GM23338 (cell line): ENCODE measurements at regions not wholly inside any gene's neighbourhood (a gene's known extent, or its start where the extent isn't known, plus 50 kb on each side); places are given as distances from the start of the nearest gene placed in this dataset.

Source experiments
- CREB1 ChIP-seq: fragments of 250-450 bp; sonication (Bioruptor Pico); IDR thresholded peaks from 2 replicates; pipeline ENCODE4 v1.5.0; 2020; ENCODE audit warnings: low read depth, mild to moderate bottlenecking, moderate library complexity
- CTCF ChIP-seq, 2 experiments: fragments of 200-600 bp in 1 of 2; sonication (generic) in 1 of 2; conservative IDR thresholded peaks; 2 replicates each; pipeline versions ENCODE4 v1.5.1 to v1.6.1; 2016 to 2017; ENCODE audit warnings: antibody characterized with exemption in 2 of 2, low read depth in 2 of 2, mild to moderate bottlenecking in 2 of 2, moderate library complexity in 1 of 2
- EZH2 ChIP-seq: fragments of 200-600 bp; sonication (generic); IDR thresholded peaks from one replicate; pipeline ENCODE4 v1.8.0; 2017; ENCODE audit warnings: antibody characterized with exemption, mild to moderate bottlenecking, low read depth; ENCODE audit not compliant: unreplicated experiment
- EZH2phosphoT487 ChIP-seq: fragments of 200-600 bp; sonication (generic); IDR thresholded peaks from one replicate; pipeline ENCODE4 v1.8.1; 2018; ENCODE audit warnings: antibody characterized with exemption; ENCODE audit not compliant: unreplicated experiment
- JUNB ChIP-seq: IDR thresholded peaks from one replicate; pipeline ENCODE4 v1.6.1; 2016; ENCODE audit warnings: antibody characterized with exemption; ENCODE audit not compliant: unreplicated experiment
- POLR2AphosphoS5 ChIP-seq: IDR thresholded peaks from 2 replicates; pipeline ENCODE4 v1.6.1; 2016; ENCODE audit warnings: antibody characterized with exemption, low read depth
- STAT1 ChIP-seq: IDR thresholded peaks from one replicate; pipeline ENCODE4 v1.6.1; 2016; ENCODE audit warnings: antibody characterized with exemption; ENCODE audit not compliant: unreplicated experiment
- TF ChIP-seq, protein P1 (sequence below): IDR thresholded peaks from one replicate; pipeline ENCODE4 v1.6.1; 2018; ENCODE audit warnings: antibody characterized with exemption; ENCODE audit not compliant: unreplicated experiment

- no peak for TF ChIP-seq CTCF (conservative IDR thresholded peaks at IDR 0.05; ENCODE audit: low read depth in 2 of 2)
- TF ChIP-seq EZH2, result no peak
- TF ChIP-seq STAT1, result no peak
- TF ChIP-seq, protein P1, sequence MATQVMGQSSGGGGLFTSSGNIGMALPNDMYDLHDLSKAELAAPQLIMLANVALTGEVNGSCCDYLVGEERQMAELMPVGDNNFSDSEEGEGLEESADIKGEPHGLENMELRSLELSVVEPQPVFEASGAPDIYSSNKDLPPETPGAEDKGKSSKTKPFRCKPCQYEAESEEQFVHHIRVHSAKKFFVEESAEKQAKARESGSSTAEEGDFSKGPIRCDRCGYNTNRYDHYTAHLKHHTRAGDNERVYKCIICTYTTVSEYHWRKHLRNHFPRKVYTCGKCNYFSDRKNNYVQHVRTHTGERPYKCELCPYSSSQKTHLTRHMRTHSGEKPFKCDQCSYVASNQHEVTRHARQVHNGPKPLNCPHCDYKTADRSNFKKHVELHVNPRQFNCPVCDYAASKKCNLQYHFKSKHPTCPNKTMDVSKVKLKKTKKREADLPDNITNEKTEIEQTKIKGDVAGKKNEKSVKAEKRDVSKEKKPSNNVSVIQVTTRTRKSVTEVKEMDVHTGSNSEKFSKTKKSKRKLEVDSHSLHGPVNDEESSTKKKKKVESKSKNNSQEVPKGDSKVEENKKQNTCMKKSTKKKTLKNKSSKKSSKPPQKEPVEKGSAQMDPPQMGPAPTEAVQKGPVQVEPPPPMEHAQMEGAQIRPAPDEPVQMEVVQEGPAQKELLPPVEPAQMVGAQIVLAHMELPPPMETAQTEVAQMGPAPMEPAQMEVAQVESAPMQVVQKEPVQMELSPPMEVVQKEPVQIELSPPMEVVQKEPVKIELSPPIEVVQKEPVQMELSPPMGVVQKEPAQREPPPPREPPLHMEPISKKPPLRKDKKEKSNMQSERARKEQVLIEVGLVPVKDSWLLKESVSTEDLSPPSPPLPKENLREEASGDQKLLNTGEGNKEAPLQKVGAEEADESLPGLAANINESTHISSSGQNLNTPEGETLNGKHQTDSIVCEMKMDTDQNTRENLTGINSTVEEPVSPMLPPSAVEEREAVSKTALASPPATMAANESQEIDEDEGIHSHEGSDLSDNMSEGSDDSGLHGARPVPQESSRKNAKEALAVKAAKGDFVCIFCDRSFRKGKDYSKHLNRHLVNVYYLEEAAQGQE, result no peak
- no peak for TF ChIP-seq EZH2phosphoT487
- no peak for TF ChIP-seq JUNB
- TF ChIP-seq CREB1, result no peak
- TF ChIP-seq POLR2AphosphoS5, result no peak
Observed at GRCh38 chr12:13443498-13443897, 247.0 kb downstream of the EMP1 start.
